ENCODE measurements at regions not wholly inside any gene's neighbourhood (a gene's known extent, or its start where the extent isn't known, plus 50 kb on each side); places are given as distances from the start of the nearest gene placed in this dataset.

DNA sequence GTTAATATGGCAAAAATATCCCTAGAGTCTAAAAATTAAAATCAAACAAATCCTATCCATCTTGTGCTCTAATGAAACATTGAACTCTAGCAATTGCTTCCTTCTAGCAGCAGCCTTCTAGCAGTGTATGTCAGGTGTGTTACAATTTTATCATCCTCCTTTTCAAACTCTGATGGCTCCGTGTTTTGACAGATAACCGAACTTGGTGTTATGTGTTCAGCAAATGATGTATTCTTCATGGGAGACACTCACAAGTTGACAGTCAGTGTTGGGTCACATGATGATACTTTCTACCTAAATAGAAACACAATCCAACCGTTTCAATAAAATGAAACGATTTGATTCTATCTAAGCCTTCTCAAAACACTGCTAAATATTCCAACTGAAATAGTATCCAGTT, 525.3 kb upstream of the NOVA1 start:
- DNase-seq: no peak

DNA sequence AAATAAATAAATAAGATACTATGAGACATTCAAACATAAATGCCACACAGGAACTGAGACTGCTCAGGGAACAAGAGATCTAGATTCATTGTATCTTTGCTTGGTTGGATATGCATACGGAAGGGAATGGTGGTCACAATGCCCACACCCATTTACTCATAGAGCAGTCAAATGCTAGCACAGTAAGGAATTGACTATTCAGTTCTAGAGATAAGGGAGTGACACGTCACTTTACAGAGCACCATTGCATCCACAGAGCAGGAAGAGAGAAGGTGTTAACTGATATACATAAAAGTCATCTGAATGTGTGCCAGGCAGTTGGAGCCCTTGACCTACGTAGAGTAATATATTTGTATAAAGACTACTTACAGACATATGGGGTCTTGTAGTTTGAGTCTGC, 530.0 kb upstream of the NOVA1 start:
- no peak for DNase-seq

DNA sequence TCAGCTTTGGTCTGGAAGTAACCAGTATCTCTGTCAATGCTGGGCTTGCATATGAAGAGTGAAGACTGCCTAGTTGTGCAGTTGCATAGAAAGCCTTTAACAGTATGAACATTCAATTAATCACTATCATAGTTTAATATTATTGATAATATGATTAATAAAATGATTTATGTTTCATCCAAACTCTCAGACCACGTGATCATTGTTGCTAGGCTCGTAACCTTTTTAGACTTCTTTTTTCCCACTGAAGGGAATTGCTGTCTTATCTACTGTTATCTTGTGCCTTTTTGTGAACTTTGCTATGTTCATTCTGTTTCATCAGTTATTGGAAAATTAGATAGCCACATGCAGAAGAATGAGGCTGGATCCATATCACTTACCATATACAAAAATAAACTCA, 536.4 kb upstream of the NOVA1 start:
- no peak for DNase-seq

DNA sequence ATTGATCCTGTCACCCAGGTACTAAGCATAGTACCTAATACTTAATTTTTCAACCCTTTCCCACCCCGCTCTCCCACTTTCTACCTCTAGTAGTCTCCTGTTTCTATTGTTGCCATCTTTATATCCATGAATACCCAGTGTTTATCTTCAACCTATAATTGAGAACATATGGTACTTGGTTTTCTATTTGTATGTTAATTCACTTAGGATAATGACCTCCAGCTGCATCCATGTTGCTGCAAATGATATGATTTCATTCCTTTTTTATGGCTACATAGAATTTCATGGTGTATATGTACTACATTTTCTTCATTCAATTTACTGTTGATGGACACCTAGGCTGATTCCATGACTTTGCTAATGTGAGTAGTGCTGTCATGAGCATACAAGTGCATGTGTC, 547.3 kb upstream of the NOVA1 start:
- no peak for DNase-seq

DNA sequence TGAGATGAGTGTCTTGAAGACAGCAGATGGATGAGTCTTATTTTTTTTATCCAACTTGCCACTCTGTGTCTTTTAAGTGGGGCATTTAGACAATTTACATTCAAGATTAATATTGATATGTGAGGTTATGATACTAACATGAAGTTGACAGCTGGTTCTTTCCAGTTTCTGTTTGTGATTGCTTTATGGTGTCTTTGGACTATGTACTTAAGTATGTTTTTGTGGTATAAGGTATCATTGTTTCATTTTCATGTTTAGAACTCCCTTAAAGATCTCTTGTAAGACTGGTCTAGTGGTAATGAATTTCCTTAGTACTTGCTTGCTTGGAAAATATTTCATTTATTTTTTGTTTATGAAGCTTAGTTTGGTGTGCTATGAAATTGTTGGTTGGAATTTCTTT, 550.3 kb upstream of the NOVA1 start:
- no peak for DNase-seq

DNA sequence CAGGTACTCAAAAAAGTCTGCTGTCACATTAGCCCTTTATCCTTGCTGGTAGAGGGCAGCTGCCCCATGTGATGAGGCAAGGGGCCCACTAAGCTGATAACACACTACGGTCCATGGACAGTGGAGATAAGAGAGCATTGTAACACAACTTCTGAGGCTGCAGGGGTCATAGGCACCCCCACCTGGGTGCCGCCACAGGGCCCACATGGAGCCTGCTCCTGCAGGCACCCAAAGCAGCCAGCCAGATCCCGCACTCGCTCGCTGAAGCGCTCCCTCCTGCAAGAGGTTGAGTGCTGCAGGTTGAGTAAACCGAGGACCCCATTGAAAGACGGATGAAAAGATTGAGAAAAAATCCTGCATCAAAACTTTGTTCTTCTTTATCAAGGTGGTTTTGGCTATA, 566.3 kb upstream of the NOVA1 start:
- DNase-seq: no peak

DNA sequence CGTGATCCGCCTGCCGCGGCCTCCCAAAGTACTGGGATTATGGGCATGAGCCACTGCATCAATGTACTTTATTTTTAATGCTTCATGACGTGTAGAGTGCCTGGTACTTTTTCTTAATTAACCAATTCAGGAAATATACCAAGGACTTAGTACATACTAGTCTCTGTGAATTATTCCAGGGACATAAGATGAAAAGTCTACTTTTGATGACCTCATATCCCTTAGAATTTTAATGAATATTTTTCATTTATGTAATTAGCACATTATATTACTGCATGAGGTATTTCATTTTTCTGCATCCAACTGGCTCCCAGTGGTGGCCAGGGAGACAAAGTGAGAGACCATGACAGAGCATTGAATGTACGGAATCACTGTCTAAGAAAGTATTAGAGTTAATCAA, 577.7 kb upstream of the NOVA1 start:
- no peak for DNase-seq

DNA sequence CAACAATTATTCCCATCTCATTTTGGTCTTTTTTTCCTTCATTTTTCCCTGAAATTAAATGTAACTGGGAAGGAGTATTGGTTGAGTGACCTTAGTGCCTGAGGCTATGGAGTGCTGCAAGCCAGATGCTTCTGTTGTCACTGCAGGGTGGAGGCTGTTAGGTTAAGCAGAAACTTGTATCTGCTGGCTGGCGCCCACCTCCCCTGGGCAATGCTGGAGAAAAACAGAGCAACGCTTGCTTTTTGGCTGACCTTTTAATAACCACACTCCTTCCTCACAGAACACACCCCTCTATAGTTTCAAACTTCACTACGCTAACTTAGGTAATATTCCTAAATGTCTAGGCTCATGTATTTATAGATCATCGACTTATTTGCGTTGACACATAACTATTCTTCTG, 583.5 kb upstream of the NOVA1 start:
- no peak for DNase-seq

DNA sequence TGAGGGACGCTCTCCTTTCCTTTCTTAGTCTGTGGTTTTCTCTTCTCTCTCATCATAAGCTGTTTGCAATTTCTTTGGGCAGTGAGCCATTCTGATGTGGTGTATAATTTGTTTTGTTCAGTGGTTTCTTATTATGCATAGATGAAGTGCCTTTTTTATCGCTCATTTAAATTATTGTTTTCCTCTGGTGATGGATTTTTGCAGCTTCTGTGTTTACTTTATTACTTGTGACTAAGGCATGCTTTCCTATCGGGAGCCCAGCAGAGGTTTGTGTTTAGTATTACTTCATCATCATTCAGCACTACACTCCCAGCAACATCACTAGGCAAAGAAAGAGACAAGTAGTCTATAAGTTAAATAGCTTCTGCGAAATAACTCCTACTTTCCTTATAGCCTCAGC, 586.6 kb upstream of the NOVA1 start:
- DNase-seq: no peak

DNA sequence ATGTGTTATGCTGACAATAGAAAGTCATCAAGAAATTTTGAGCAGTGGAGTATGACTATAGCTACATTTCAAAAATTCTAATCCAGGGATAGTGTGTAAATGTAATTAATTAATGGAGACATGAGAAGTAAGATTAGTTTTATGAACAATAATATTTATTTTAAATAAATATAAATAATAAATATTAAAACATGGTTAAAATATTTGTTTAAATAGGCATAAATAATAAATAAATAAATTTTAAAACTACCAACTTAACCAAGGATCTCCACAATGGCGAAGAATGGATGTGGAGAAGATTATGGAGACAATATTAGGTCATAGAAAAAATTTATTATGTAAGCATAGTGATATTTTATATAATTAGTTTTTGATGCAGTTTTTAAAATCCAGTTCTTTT, 588.2 kb upstream of the NOVA1 start:
- DNase-seq: no peak

DNA sequence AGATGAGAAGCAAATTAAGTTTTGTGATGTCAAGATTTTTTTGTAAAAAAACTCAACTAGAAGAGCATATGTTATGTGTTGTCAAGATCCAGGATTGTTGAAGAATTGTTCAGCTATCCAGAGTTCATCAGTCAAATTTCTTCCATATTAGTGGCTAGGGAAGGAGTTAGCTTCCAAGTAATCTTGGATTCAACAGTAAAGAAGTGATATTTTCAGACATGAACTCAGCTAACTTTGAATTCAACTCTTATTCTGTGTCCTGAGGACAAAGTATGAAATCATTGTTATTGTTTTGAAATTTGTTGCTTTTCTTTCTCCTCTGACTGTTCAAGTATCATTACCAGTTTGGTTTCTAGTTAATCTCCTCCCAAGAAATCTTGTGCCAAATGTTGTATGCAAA, 589.3 kb upstream of the NOVA1 start:
- no peak for DNase-seq

DNA sequence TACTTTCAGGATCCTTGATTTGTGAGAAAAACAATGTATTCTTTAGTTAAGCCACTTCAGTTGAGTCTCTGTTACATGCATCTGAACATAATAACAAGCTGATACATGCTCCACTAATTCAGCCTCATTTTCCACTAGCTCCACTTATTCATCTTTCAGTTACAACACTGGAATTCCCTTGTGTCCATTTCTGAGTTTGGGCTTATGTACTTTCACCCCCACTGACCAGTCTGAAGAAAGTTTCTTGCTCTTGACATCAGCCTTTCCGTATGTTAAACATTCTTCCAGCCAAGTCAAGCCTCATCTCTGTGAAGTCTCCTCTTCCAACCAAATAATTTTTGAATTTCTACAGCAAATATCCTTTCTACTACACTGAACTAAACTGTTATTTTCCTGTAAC, 592.5 kb upstream of the NOVA1 start:
- no peak for DNase-seq

DNA sequence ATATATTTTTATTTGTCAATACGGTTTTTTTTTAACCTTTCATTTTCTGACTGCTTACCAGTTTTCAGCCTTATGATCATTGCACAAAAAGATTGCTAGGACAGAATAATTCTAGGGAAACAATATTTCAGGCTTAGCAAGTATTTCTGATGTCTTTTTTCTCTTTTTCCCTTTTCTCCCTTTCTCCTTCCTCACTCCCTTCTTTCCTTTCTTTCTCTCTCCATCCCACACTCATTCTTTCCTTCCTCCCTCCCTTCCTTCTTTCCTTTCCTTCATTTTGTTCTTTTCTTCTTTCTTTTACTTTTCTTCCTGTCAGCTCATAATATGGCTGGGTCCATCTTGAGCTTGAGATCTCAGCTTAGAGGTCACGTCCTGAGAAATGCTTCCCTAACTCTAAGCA, 601.4 kb upstream of the NOVA1 start:
- DNase-seq: no peak

DNA sequence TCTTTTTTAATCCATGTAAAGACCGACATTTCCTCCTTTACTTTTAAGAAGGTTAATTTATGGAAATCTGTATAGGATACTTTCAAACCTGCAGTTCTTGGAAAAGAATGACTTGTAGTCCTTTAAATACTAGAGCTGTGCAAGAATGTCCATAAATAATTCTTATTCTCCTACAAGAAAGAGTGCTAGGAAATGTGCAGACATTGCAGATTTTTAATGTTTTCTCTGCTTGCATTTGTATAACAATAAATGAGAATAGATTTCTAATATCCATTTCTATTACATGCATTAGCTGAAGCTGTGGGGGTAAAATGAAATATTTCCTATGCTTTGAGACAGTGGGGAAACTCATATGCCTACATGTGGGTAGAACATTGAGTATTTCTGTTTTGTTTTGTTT, 607.2 kb upstream of the NOVA1 start:
- no peak for DNase-seq

DNA sequence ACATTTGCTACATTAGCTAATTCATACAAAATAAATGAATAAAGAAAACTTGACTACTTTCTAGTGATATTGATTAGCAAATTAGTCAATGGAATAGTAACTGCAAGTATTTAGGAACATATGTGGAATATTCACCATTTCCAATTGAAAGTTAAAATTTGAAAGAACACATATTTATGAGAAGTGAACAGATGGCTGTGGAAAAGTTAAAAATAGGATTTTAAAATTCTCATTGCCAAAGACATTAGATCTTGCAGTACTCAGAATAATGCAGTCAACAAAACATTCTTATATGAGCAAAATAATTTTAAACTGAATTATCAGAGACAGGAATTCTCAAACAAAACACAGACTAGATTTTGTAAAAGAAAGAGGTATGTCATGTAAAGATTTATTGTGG, 613.9 kb upstream of the NOVA1 start:
- no peak for DNase-seq

DNA sequence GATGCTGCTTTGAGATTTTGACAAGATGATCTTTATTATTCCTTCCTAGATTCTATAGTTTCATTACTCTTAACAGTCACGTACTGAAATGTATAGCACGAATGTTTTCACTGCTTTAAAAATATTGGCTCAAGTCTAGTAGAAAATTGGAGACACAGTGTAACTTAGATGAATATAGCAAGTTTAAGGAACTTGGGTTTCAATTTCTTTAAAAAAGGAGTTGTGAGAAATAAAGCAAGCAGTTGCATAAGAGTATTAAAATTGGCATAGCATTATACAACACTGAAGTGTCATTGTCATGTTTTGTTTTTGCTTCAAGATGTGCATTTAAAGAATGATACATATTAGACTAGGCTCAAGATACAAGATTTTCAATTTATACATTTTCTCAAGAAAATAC, 624.8 kb upstream of the NOVA1 start:
- DNase-seq: no peak

DNA sequence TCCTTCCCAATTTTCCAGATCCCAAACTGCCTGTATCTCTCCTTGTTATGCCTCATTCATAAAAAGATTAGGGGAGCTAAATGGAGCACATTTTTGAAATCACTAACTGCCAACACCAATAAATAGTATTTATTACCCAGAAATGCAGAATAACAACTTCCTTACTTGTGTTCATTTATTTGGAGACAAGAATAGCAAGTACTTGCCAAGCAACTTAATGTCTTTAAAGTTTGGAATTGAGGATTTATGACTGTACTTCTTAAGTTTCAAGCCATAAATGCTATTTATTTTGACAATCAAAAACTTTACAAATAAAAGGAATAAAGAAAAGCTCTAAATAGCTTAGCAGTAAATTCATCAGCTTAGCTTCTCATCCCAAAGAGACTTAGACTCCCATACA, 626.1 kb upstream of the NOVA1 start:
- DNase-seq: no peak

DNA sequence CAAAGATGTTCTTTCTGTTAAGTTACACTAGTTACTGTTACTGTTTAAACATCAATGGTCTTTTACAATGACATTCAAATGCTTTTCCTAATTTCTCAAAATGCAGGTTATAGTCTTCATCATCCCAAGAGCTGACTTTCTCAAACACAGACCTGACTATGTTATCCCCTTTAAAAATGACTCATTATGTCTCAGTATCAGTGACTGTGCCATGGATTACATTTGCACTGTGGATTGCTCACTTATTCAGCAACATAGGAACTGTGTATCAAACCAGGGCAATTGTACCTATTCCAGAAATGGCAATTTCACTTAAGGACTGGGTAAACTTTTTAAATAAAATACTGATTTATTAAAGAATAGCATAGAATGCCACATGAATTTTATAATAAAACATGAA, 630.2 kb upstream of the NOVA1 start:
- no peak for DNase-seq

DNA sequence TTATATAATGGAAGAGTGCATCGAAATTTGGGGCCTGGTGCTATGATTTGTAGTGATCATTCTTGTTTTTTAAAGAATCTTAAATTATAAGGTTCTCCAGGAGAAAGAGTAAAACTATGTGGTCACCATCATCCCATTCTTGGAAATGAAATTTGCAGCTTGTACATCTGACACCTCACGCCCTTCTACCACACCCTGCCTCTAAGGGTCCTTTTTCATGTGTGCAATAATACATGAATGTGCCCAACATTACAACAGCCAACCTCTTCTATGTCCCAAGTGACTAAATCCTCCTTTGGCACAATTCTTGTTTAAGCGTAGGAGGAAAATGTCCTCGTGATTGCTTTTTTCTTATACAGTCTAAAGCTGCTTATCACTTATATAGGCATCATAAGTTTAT, 636.5 kb upstream of the NOVA1 start:
- DNase-seq: no peak

DNA sequence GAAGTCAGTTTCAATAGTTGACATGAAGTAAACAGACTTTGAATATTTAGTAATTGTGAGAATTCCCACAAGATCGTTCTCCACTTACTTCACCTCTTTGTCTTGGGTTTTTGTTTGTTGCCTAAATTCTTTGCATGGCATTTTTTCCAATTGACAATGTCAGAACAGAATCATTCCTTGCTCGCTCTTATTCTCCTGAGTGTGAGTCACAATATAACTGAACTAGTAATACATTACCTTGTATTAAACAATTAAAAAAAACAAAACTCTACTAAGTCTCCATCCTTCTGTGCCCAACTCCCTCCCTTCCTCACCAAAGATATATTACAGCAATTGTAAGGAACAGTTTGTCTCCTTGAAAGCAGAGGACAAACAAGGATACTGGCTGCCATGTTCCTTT, 638.8 kb upstream of the NOVA1 start:
- DNase-seq: no peak

DNA sequence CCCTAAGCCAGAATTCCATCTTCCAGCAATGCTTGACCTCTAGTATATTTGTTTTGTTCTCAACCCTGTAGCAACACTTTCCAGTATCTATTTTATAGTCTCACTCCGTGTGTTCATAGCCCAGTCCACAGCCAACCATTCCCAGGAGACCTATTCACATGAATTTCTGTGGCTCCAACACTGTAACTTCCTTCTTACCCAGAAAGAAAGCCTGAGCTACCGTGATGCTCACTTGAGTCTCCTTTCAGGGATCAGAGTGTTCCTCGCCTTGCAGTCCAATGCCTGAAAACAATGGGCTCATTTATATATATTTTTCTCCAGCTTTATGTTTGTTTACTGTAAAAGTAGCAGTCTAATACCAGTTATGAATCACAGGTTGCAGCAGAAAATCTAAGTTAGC, 645.0 kb upstream of the NOVA1 start:
- DNase-seq: no peak

DNA sequence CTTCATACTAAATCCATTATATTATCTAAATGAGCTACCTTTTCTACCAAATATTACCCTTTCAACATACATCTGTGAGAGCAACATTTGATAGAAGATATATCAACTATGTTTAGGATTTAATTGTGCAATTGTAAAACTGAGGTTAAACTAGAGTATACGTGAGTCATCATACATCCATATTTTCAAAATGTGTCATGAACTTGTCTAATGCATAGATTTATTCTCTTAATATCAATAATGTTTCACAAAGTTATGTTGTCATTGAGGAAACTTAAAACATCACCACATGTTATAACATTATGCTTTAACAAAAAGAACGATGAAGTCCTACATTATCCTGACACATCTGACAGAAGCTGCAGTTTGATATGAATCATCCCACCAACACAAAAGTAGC, 645.5 kb upstream of the NOVA1 start:
- DNase-seq: no peak

DNA sequence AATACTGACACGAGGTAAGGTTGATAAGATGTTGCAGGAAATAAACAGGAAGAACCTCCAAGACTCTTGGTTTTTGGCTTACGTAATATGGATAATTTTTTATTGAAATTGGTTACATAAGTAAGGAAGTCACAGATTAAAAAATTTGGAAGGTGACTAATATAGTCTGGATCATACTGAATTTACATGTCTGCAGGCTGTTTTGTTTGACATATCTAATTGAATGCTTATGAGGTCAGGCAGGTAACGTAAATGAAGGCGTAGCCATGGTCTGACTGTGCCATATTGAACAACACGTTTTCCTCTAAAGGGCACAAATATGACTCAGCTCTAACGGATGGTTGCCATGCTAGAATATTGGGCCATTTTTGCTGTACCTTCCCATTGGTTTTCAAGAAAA, 648.1 kb upstream of the NOVA1 start:
- DNase-seq: no peak

DNA sequence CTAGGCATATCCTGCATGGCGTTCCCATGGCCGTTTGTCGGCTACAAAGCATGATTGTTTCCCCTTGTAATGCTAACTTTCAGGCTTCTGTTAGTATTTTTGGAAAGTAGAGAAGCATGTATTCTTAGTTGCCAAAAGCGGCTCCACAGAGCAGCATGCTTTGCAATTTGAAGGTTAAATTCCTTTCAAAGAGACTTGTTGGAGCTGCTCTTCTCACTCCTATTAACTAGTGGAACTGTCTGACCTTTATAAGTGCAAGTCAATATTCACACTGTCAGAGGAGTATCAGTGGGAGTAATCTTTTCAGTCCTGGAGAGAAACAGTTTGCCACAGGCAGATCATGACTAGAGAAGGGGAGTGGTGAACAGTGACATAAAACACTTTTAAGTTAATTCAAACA, 656.1 kb upstream of the NOVA1 start:
- DNase-seq: no peak

DNA sequence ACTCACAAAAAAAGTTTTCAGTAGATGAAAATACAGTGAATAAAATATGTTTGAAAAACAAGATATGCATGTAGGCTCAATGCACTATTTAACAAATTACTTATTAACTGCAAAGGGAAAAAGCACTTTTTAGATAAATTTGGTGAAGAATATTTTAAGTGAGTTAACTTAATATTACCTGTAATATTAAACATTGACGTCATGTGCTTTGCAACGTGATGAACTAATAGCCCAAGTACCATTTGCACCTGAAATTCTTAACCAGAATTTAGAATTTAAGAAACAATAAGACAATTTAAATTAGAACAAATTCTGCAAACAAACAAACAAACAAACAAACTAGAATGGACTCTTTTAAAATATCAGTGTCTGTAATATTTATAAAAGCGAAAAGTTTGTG, 659.0 kb upstream of the NOVA1 start:
- no peak for DNase-seq

DNA sequence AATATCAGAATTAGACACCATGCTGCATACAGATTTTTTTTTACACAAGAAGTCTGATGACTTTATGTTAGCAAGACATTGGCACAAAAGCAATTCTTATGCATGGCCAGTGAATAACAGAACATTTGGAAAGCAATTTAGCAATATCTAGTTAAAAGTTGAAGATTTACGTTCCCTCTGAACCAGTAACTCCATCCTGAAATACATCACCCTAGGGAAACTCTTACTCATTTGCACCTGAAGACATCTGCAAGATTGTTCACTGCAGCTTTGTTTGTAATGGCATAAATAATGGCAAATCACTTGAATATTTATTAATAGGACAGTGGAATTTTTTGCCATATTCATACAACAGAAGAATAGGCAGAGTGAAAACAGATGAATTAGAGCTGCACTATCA, 670.0 kb upstream of the NOVA1 start:
- DNase-seq: no peak

DNA sequence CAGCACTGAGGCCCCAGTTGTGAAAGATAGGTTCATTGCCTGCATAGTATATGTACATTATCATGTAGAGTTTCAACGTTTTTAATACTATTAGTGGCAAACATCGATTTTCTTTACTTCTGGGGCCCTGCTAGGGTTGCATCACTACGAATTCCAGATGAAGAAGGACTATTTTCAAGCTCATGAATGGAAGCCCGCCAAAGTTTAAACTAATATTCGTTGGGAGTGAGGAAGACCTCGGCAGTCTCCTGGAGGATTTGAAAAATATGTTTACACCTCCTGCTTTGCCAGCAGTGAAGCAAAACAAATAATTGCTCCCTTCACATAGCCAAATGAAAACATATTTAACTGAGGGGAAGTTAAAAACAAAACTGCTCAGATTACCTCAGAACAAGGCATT, 672.9 kb upstream of the NOVA1 start:
- no peak for DNase-seq

Data from stimulated activated CD4-positive, alpha-beta T cell treated with anti-CD3 and anti-CD28 coated beads, Interleukin-15, amount 100 ng/mL, for 24 hours (primary cell).